ENCODE measurements at regions not wholly inside any gene's neighbourhood (a gene's known extent, or its start where the extent isn't known, plus 50 kb on each side); places are given as distances from the start of the nearest gene placed in this dataset.

- H3K9me3 ChIP-seq (ENCODE audit: control insufficient read depth, insufficient read depth, low read depth, low read length) = no peaks in the 10 kb centered on the region
- H3K27ac ChIP-seq (ENCODE audit: extremely low read depth, low read depth, low read length) = no peak overlapping the region
- TF ChIP-seq ZNF184 (tag by site-specific recombination; IDR thresholded peaks at IDR 0.05) = no peak
- TF ChIP-seq SP3 (tag by site-specific recombination; IDR thresholded peaks at IDR 0.05) = no peak
- no peak for TF ChIP-seq ZNF148 (tag by site-specific recombination; IDR thresholded peaks at IDR 0.05; ENCODE audit: borderline replicate concordance)
- TF ChIP-seq EGR2 (tag by site-specific recombination; IDR thresholded peaks at IDR 0.05; ENCODE audit: low read depth) = peak; percentile 64; the same call in 1 of the 2 replicates
- TF ChIP-seq SALL2 (tag by site-specific recombination; IDR thresholded peaks at IDR 0.05; ENCODE audit: borderline replicate concordance) = no peak
- no peak for TF ChIP-seq ZNF362 (tag by site-specific recombination; IDR thresholded peaks at IDR 0.05)
- TF ChIP-seq ZFHX2 (tag by site-specific recombination; conservative IDR thresholded peaks at IDR 0.05) = peak; percentile 80
- no peak for TF ChIP-seq PBX3 (CRISPR knock-in tag; IDR thresholded peaks at IDR 0.05)
- TF ChIP-seq ZNF248 (tag by site-specific recombination; IDR thresholded peaks at IDR 0.05) = no peak
- H3K4me1 ChIP-seq (ENCODE audit: control insufficient read depth, insufficient read depth, low read length) = no peaks in the 10 kb centered on the region
- CTCF ChIA-PET = no interaction called here
- POLR2A ChIA-PET = no interaction called here
- no peaks in the 10 kb centered on the region for H3K36me3 ChIP-seq (ENCODE audit: control insufficient read depth in 2 of 2, insufficient read depth in 1 of 2, low read length in 2 of 2)
- H3K4me3 ChIP-seq (ENCODE audit: low read depth, low read length) = no peak overlapping the region
Measured at GRCh38 chr10:124313374-124313773, 105.3 kb downstream of the OAT start.

- no peak for TF ChIP-seq CTCF (tag by site-specific recombination; IDR thresholded peaks at IDR 0.05)
- TF ChIP-seq ZBTB6 (tag by site-specific recombination; IDR thresholded peaks at IDR 0.05) = no peak
- no peak for TF ChIP-seq ZNF362 (tag by site-specific recombination; IDR thresholded peaks at IDR 0.05)
- TF ChIP-seq SCRT2 (tag by site-specific recombination; IDR thresholded peaks at IDR 0.05) = no peak
- Histone ChIP-seq H3K9me3 (ENCODE audit: control insufficient read depth, insufficient read depth, low read depth, low read length) (no peaks in the 10 kb centered on the region), H3K36me3 (ENCODE audit: control insufficient read depth in 2 of 2, insufficient read depth in 1 of 2, low read length in 2 of 2) (no peaks in the 10 kb centered on the region), H3K4me1 (ENCODE audit: control insufficient read depth, insufficient read depth, low read length) (no peaks in the 10 kb centered on the region; the same call in 1 of the 2 replicates), H3K4me3 (ENCODE audit: low read depth, low read length) (no peak overlapping the region), H3K27ac (ENCODE audit: extremely low read depth, low read depth, low read length) (no peak overlapping the region)
- ChIA-PET POLR2A (no interaction called here), CTCF (no interaction called here)
Measured at GRCh38 chr10:124308811-124309210, 109.9 kb downstream of the OAT start.

All from HEK293 (cell line).